Myocyte (in vitro differentiated cells): ENCODE measurements at regions not wholly inside any gene's neighbourhood (a gene's known extent, or its start where the extent isn't known, plus 50 kb on each side); places are given as distances from the start of the nearest gene placed in this dataset.
"Not testable (repeated sequence)": the region's sequence is repeated elsewhere in the genome, so short reads cannot be mapped to it uniquely, and the experiment has no call there.

ENCODE experiments used
- DNase-seq: peaks from one replicate; pipeline ENCODE4 v3.0.0-alpha.2; 2012; ENCODE audit warnings: low read depth

DNA sequence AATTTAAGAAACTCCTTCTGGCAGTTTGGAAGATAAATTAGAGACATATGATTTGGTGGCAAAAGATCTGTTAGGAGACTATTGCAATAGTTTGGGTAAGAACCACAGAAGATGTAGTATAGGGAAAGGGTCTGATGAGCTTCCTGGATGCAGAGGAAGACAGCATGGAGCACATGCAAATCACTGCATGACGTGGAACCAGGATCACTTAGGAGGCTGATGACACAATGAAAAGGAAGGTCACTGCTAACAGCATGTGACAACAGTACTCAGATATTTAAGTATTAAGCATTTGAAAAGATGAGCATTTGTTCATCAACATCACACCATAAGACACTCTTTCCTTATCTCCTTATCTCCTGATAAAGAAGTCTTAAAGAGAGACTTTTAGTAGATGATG lies 167.8 kb upstream of the LDB2 start:
- DNase-seq, result no peak

GRCh38 chr4:17065821-17066220 lies 167.4 kb upstream of the LDB2 start:
- DNase-seq, result no peak

DNA sequence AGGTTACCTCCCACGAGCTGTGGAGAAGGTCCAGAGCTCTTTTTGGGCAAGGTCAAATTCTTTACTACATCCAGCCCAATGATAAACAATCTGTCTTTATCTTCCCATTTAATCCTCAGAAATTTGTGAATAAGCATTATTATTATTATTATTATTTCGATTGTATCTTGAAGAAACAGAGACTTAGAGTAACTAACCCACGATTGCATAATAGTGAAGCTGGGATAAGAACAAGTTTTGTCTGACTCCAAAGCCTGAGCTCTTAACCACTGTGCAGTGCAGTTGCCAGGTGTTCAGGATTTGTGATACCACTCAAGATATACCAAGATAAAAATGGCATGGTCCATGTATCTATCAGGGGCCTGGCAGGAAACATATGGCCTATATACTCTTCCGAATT lies 166.5 kb upstream of the LDB2 start:
- no peak for DNase-seq

DNA sequence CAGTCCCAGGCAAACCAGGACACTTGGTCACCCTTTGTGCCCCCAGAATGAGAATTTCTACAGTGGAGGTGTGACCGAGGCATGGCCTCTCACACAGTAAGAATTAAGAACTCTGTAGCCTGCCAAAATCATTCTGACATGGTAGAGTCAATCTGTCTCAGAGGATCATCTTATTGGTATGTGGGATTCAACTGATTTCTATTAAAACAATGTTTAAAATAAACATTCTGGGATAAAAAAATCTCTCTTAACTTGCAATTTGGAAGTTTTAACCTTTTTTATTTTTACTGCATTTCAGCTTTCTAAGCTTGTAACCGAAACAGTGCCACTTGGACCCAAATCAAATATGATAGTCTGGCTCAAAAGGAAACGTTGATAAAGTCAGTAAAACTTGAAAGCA lies 165.4 kb upstream of the LDB2 start:
- no peak for DNase-seq

- no peak for DNase-seq
These were observed 161.8 kb upstream of the LDB2 start for GRCh38 chr4:17060230-17060629.

- DNase-seq, result no peak
These were observed 160.7 kb upstream of the LDB2 start for GRCh38 chr4:17058916-17059741.

GRCh38 chr4:17058536-17058915 lies 160.1 kb upstream of the LDB2 start:
- no peak for DNase-seq

DNA sequence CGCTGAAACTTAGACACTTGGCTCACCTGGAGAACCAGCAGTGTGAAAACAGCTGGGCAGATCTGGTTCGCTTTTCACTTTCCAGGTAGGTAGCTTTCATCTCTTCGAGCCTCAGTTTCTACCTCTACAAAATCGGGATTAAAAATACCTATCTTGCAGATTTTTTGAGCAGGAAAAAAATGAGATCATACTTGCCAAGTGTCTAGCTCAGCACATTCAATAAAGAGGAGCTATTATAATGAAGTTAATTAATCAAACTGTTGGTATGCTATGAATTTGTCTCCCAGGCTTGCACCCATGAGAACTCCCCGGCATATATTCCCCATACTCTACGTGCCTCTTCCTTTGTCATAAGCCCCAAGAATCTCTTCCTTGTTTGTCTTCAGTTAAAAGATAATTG lies 158.6 kb upstream of the LDB2 start:
- no peak for DNase-seq

DNA sequence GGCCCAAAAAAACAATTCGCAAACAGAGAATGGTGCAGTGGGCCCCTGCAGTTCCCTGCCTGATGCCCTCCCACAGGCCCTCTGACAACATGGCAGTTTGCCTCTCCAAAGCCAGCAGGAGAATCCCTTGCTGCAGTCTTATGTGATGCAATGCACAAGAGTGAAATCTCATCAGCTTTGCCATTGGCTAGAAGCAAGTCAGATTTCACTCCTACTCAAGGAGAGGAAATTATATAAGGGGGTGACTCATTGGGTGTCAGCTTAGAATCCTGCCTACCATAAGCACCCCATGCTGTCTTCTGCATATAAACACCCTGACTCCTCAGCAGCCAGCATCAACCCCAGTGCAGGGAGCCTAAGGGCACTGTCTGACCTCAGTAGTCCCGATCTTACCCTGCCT lies 157.3 kb upstream of the LDB2 start:
- no peak for DNase-seq

DNA sequence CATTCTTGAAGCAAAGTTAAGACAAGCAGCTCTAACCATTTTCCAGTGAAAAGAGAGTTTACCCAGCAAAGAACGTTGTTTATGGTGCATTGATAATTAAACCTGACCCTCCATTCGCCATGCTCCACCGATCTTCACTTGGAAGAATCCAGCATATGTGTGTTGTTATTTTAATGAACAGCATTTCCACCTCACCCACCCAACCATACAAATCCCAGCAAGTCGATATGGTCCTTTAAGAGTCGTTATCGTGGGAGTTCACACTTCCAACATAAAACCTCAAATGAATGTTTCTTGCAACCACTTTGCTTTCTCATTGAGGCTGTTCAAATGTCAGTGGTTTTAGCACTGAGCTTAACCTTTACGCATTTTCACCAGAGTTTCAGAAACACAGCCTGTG lies 147.4 kb upstream of the LDB2 start:
- no peak for DNase-seq

GRCh38 chr4:17038510-17039176 lies 140.2 kb upstream of the LDB2 start:
- DNase-seq, result no peak

- no peak for DNase-seq
These were observed 135.3 kb upstream of the LDB2 start for GRCh38 chr4:17033768-17034181.

- DNase-seq, result no peak
These were observed 134.8 kb upstream of the LDB2 start for GRCh38 chr4:17033025-17033767.

DNA sequence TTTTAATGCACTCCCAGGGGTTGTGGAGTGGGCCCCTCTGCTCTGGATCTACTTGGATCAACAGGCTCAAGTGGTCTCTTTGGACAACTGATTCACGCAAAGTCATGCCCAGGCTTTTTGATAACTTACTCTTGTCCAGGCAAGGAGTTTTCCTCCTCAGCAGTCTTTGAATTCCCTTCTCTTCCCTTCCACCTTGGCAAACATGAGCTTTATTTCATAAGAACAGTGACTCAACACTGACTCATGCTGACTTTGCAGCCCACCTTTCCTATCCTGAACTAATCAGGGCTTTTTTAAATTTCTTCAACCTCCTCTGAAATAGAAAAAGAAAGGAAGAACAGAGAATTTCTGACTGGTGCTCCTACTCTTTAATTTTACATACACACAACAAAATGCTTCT lies 132.1 kb upstream of the LDB2 start:
- no peak for DNase-seq

- DNase-seq, result no peak
These were observed 131.5 kb upstream of the LDB2 start for GRCh38 chr4:17029964-17030363.

GRCh38 chr4:17029432-17029831 lies 131.0 kb upstream of the LDB2 start:
- no peak for DNase-seq

GRCh38 chr4:17027495-17027894 lies 129.1 kb upstream of the LDB2 start:
- DNase-seq, result peak; percentile 4

GRCh38 chr4:17024425-17024824 lies 126.0 kb upstream of the LDB2 start:
- DNase-seq, result no peak

GRCh38 chr4:17020901-17021300 lies 122.5 kb upstream of the LDB2 start:
- no peak for DNase-seq

- DNase-seq, result no peak
These were observed 122.0 kb upstream of the LDB2 start for GRCh38 chr4:17020451-17020850.

GRCh38 chr4:17018621-17019020 lies 120.2 kb upstream of the LDB2 start:
- DNase-seq, result not testable (repeated sequence)

DNA sequence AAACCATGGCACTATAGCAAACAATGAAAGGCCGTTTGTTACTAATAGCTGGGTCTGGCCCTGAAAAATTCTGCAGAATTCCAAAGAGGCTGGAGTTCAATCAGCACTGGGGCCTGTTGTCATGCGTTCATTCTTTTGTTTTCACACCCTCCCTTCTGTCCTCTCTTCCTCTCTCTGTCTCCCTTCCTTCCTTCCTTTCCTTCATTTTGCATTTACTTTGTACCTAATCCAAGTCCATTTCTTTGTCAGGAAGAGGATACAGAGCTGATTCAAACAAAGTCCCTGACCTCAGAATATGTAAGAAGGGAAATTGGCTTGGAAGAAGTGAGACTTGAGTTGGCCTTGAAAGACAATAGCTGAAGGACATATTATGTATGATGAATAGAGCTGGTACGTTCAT lies 119.6 kb upstream of the LDB2 start:
- no peak for DNase-seq
